Urinary bladder (tissue), 3 donors: ENCODE measurements at regions not wholly inside any gene's neighbourhood (a gene's known extent, or its start where the extent isn't known, plus 50 kb on each side); places are given as distances from the start of the nearest gene placed in this dataset.

Experiments
- DNase-seq: peaks from one replicate; pipeline ENCODE4 v3.0.0-alpha.2; 2015; ENCODE audit errors: extremely low spot score
- H3K27ac ChIP-seq: one replicate; pipeline ENCODE4 v1.5.1; 2013; ENCODE audit warnings: low read depth, mild to moderate bottlenecking, moderate library complexity
- H3K36me3 ChIP-seq: one replicate; pipeline ENCODE4 v1.6.1; 2013; ENCODE audit warnings: mild to moderate bottlenecking, moderate library complexity; ENCODE audit not compliant: insufficient read depth
- H3K4me1 ChIP-seq: one replicate; pipeline ENCODE4 v1.6.1; 2013; ENCODE audit warnings: mild to moderate bottlenecking, moderate library complexity; ENCODE audit not compliant: insufficient read depth
- H3K4me3 ChIP-seq: one replicate; pipeline ENCODE4 v1.5.1; 2013; ENCODE audit warnings: low read depth, low read length
- WGBS: extraction: QIAGEN DNeasy Blood & Tissue Kit; methylation state at CpG from one replicate; pipeline ENCODE4 v1.1.7; 2013; 5-methylcytosine and 5-hydroxymethylcytosine counted together
- donor health status: healthy with polysubstance abuse.
- donor health status: healthy.

DNA sequence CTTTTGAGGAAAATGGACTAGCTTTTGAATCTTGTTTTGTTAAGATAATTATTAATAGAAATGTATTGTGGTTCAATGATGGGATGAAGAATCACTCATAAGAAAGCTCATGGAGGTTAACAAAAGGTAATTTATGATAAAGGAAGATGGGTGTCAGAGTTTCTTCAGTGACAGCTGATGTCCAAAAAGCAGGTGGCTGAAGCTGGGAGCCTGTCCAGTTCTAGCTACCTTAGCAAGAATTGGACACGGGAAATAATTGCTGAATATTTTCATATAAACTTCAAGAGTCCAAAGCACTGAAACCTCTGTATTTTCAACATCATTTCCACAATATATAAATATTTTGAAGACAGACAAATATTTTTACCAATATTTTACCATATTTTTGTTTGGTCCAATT lies 1505.8 kb upstream of the SLC39A10 start:
- 86% methylated on average over 1 of the region's 1 CpG for WGBS

DNA sequence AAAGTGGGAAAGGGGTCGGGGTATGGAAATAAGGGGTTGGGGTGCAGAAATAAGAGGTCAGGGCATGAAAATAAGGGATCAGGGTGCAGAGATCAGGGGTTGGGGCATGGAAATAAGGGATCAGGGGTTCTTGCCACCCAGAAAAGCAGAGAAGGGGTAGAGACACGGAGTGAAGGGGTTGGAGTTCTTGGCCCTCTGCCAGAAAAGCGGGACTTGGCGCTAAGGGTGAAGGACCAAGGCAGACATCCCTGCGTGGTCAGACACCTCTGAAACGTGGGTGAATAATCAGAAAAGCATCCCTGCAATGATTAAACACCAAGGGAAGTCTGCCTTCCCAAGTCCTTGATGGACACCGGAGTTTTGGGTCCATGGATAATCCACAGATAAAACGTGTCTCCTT lies 1521.6 kb upstream of the SLC39A10 start:
- Histone ChIP-seq H3K36me3 (no peaks in the 10 kb centered on the region), H3K27ac (no peak overlapping the region), H3K4me3 (no peak overlapping the region), H3K4me1 (no peaks in the 10 kb centered on the region)
- DNase-seq: no peak
- 80% methylated on average over 8 of the region's 8 CpGs for WGBS

More for the DNA sequence above, 1505.8 kb upstream of the SLC39A10 start:
- Histone ChIP-seq H3K27ac (no peak overlapping the region), H3K36me3 (no peaks in the 10 kb centered on the region), H3K4me3 (no peak overlapping the region), H3K4me1 (no peaks in the 10 kb centered on the region)
- no peak for DNase-seq

- Histone ChIP-seq H3K27ac (no peak overlapping the region), H3K4me3 (no peak overlapping the region), H3K4me1 (no peaks in the 10 kb centered on the region), H3K36me3 (no peaks in the 10 kb centered on the region)
- 89% methylated on average over 4 of the region's 4 CpGs for WGBS
- DNase-seq: no peak
These were observed 1528.2 kb upstream of the SLC39A10 start for GRCh38 chr2:194128810-194129209.

GRCh38 chr2:194126418-194126817 lies 1530.6 kb upstream of the SLC39A10 start:
- H3K4me3 ChIP-seq: no peak overlapping the region
- 86% methylated on average over 3 of the region's 3 CpGs for WGBS
- H3K27ac ChIP-seq: no peak overlapping the region
- H3K4me1 ChIP-seq: no peaks in the 10 kb centered on the region
- DNase-seq: no peak
- no peaks in the 10 kb centered on the region for H3K36me3 ChIP-seq

GRCh38 chr2:194116861-194117260 lies 1540.2 kb upstream of the SLC39A10 start:
- H3K4me1 ChIP-seq: no peaks in the 10 kb centered on the region
- no peak for DNase-seq
- no peaks in the 10 kb centered on the region for H3K36me3 ChIP-seq
- no peak overlapping the region for H3K27ac ChIP-seq
- WGBS: 69% methylated on average over 3 of the region's 3 CpGs
- no peak overlapping the region for H3K4me3 ChIP-seq

DNA sequence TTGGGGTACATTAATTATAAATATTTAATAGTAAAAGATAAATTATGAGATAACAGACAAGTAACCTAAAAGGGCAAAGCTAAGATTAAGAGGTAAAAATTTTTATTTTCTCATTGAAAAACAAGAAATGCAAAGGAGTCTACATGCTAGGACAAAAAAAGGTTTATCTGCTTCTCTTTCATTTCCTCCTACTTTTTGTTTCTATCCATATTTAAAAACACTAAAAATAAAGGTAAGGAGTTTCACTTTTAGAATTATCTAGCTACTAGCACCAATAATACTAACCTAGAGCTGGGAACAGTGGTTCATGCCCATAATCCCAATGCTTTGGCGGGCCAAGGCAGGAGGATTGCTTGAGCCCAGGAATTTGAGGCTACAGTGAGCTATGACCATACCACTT lies 1551.7 kb upstream of the SLC39A10 start:
- WGBS: 96% methylated on average over 1 of the region's 1 CpG
- H3K27ac ChIP-seq: no peak overlapping the region
- H3K36me3 ChIP-seq: no peaks in the 10 kb centered on the region
- no peak for DNase-seq
- H3K4me1 ChIP-seq: no peaks in the 10 kb centered on the region
- H3K4me3 ChIP-seq: no peak overlapping the region

DNA sequence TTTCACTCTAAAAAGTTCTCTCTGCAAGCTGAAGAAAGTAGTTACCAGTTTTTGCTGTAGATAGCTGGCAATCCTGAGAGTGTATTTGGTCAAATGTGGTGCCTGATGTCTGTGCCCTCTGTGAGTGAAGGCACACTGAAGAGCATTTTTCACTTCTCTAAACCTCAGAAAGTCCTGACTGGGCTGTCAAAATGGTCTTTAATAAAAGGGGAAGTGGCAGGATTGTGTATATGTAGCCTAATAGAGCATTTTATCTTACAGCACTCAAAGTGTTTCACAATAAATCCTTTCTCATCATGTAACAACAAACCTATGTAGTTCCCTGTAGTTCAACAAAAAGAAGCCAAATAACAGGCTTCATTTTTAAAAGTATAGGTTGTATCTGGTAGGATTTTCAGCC lies 1552.3 kb upstream of the SLC39A10 start:
- H3K4me1 ChIP-seq: no peaks in the 10 kb centered on the region

DNA sequence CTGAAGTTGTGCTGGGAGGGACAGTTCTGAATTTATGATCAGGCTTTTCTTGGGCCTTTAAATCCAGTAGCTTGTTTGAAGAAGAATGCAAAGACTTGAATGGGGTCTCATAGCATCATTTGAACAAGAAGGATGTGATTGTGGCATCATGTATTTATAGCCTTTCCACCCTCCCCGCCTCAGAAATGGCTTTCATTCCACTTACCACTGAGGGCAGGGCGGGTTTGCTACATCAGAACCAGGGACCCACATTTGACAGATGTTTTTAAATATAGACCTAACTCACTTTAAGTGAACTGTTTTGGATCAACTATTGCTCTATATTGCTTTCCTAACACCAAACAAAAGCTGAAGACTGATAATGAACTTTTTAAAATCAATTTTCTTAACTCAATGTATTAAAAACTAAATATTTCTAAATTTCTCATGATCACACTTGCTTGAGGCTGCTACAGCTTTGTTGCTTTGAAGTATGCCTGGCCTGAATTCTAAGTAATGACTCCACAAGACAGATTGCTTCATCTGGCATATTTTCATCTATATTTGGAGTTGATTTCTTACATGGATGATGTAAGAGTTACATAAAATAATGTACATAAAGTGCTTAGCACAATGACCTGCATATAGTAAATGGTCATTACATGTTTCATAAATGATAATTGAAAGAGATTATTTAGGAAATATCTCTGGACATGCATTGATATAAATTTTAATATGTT lies 1552.9 kb upstream of the SLC39A10 start:
- Histone ChIP-seq H3K36me3 (no peaks in the 10 kb centered on the region), H3K4me1 (no peaks in the 10 kb centered on the region), H3K27ac (no peak overlapping the region), H3K4me3 (no peak overlapping the region)
- 78% methylated on average over 2 of the region's 2 CpGs for WGBS
- no peak for DNase-seq

More for the DNA sequence above, 1552.3 kb upstream of the SLC39A10 start:
- no peak for DNase-seq
- Histone ChIP-seq H3K4me3 (no peak overlapping the region), H3K36me3 (no peaks in the 10 kb centered on the region), H3K27ac (no peak overlapping the region)

DNA sequence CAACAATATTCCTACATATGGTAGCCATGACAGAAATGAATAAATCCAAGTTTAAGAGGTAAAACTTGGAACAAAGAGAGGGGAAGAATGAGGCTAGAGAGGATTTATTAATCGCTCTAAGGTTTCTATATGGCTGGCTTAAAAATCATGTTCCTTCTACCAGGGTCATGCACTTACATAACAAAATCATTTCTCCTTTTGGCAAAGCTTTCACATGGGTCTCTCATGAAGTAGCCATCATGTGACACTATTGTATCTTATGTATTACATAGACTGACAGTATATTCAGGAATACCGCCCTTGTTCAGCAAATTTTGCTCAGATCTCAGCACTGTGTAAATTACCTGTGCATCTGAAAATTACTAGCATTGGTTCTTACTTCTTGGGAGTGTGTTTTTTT lies 1554.5 kb upstream of the SLC39A10 start:
- H3K36me3 ChIP-seq: no peaks in the 10 kb centered on the region
- H3K27ac ChIP-seq: no peak overlapping the region
- H3K4me1 ChIP-seq: no peaks in the 10 kb centered on the region
- H3K4me3 ChIP-seq: no peak overlapping the region
- 93% methylated on average over 2 of the region's 2 CpGs for WGBS
- DNase-seq: no peak

DNA sequence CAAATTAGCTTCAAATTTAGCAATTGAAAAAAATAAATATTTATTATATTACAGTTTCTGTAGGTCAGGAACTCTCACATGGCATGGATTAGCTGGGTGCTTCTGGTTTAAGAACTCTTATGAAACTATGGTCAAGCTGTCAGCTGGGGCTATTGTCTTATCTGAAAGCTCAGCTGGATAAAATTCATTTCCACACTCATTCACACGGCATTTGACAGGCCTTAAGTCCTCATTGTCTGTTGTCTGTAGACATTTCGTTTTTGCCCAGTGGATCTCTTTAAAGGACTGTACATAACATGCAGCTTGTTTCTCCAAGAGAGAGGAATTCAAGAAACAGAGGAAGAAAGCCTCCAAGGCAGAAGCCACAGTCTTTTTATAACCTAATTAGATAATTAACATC lies 1556.8 kb upstream of the SLC39A10 start:
- Histone ChIP-seq H3K36me3 (no peaks in the 10 kb centered on the region), H3K4me1 (no peaks in the 10 kb centered on the region), H3K4me3 (no peak overlapping the region), H3K27ac (no peak overlapping the region)
- 49% methylated on average over 2 of the region's 2 CpGs for WGBS
- no peak for DNase-seq

DNA sequence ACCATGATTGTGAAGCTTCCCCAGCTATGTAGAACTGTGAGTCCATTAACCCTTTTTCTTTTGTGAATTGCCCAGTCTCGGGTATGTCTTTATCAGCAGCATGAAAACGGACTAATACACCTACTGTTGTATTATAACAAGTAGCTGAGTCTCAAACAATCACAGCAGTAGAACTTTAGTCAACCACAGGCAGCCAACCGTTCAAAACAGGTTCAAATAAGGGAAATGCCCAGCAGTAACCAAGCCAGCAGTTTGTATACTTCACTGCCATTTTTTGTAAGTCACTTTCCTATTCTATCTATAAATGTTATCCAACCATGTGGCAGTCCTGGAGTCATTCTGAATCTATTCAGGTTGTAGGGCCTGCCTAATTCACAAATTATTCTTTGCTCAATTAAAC lies 1560.6 kb upstream of the SLC39A10 start:
- no peaks in the 10 kb centered on the region for H3K36me3 ChIP-seq
- H3K4me3 ChIP-seq: no peak overlapping the region
- H3K27ac ChIP-seq: no peak overlapping the region
- H3K4me1 ChIP-seq: no peaks in the 10 kb centered on the region
- no peak for DNase-seq
- WGBS: 22% methylated on average over 3 of the region's 3 CpGs

- Histone ChIP-seq H3K27ac (no peak overlapping the region), H3K36me3 (no peaks in the 10 kb centered on the region), H3K4me1 (no peaks in the 10 kb centered on the region), H3K4me3 (no peak overlapping the region)
- no peak for DNase-seq
- WGBS: 77% methylated on average over 1 of the region's 1 CpG
These were observed 1561.7 kb upstream of the SLC39A10 start for GRCh38 chr2:194095359-194095758.

GRCh38 chr2:194090251-194090905 lies 1566.6 kb upstream of the SLC39A10 start:
- Histone ChIP-seq H3K27ac (no peak overlapping the region), H3K36me3 (no peaks in the 10 kb centered on the region), H3K4me3 (no peak overlapping the region), H3K4me1 (no peaks in the 10 kb centered on the region)
- no peak for DNase-seq
- 94% methylated on average over 32 of the region's 32 CpGs for WGBS

DNA sequence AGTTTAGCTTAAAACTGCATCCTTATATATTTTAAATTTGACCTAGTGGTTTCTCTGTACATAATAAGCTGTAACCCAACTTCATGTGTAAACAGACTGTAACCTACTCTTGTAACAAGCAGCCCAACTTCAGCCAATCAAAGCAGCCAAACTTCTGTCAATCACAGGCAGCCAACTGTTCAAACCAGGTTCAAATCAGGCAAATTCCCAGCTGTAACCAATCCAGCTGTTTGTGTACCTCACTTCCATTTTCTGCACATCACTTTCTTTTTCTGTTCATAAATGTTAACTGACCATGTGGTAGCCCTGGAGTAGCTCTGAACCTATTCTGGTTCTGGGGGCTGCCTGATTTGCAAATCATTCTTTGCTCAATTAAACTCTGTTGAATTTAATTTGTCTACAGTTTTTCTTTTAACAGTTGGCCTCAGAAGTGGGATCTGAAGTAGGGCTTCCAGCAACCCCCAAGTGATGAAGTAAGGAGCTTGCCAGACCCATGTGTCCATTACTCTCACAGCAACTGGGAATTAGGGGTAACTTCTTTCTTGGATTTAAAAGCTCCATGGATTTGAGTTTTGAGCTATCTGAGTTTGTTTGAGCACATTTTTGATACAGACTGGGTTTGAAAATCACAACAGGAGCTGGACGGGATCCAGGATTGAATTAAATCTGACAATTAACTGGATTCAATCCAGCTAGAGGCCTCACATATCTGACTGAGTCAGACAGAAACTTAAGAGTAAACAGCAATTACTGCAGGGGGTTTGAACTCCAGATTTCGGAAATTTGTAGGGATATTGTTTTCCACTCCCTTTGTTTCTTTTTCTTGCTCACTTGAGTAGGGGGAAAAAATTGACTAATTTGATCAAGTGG lies 1569.7 kb upstream of the SLC39A10 start:
- no peak for DNase-seq
- 49% methylated on average over 2 of the region's 2 CpGs for WGBS
- no peak overlapping the region for H3K4me3 ChIP-seq

More for the DNA sequence above, 1569.7 kb upstream of the SLC39A10 start:
- Histone ChIP-seq H3K36me3 (no peaks in the 10 kb centered on the region), H3K27ac (no peak overlapping the region), H3K4me1 (no peaks in the 10 kb centered on the region)
